HTR-8/SVneo (cell line): ENCODE measurements at regions not wholly inside any gene's neighbourhood (a gene's known extent, or its start where the extent isn't known, plus 50 kb on each side); places are given as distances from the start of the nearest gene placed in this dataset.

ENCODE experiments used
- DNase-seq: peaks from one replicate; pipeline ENCODE4 v3.0.0; 2011; ENCODE audit warnings: low spot score, mixed read lengths; ENCODE audit not compliant: insufficient read length
- FAIRE-seq: peaks from 2 replicates; lab custom pipeline; 2011; peaks lifted over from hg19 to GRCh38; lab: Jason Lieb, UNC

DNA sequence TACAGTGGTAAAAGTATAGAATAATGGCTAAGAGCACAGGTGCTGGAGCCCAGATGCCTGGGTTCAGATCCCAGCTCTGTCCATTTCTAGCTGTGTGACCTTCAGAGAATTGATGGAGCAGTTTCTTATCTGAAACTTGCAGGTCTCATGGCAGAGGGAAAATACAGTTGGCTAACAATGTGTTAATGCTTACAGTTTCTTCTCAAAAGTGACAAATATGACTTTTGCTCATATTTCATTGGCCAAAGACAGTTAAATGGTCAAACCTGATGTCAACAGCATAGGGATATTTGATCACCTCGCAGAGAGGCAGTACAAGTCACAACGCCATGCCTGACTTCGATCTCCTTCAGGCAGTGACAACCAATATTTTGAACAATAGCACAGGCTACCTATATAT, 60.2 kb upstream of the LCORL start:
- DNase-seq (no peak), FAIRE-seq (no peak)

DNA sequence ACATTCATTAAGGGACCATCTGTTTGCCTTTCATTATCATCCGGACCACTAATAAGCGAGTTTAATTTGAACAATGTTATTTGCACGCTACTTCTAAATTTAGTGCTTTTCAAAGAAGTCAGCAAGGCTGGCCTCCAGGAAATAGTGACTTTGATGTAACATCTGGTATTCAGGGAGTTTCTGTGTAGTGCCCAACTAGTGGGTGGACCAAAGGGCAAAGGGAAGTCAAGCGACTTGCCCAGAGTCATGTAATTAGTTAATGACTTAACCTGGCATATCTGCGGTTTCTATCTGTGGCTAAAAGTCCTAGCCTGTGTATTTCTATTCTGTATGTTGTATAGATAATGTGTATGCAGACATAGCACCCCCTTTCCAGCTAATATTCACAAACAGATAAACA, 56.3 kb upstream of the LCORL start:
- DNase-seq (no peak), FAIRE-seq (no peak)

DNA sequence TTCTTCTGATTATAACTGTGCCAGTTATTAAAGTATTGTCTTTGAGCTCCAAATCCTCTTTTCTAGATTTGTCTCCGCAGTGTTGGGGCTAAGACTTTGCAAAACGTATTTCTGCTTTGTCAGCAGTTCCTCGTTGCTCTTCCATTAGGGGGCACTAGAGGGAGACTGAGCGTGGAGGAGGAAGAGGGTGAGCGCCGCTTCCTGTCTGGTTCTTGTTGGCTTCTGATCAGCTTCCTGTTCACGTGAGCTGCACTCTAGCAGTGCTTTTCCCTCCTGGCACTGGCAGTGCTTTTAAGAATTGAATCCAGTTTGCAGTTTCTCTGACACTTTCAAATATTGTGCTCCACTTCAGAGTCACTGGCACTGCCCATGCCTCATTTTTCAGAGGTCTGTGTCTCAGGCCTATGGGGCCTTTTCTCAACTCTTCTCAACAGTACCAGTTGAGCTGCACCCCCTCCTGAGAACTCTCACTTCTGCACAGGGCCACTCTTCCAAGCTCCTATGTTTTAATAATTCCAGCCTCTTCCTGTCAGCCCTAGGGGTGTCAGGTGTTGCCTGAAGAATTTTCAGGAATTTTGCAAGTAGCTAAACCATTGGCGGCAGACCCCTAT, 54.4 kb upstream of the LCORL start:
- FAIRE-seq (no peak), DNase-seq (no peak)

DNA sequence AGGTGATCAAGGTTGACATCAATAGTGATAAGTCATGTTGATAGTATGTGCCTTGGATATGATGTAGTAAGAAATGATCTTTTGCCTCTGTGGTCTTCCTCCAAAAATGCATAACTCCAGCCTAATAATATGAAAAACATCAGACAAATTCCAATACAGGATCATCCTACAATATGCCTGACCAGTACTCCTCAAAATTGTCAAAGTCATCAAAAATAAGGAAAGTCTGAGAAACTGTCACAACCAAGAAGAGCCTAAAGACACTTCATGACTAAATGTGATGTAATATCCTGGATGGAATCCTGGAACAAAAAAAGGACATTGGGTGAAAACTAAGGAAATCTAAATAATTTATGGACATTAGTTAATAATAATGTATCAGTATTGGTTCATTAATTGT, 50.3 kb upstream of the LCORL start:
- DNase-seq: no peak
- no peak for FAIRE-seq
